Brain microvascular endothelial cell (primary cell): ENCODE measurements at regions not wholly inside any gene's neighbourhood (a gene's known extent, or its start where the extent isn't known, plus 50 kb on each side); places are given as distances from the start of the nearest gene placed in this dataset.

Experiments used
- DNase-seq: peaks from one replicate; pipeline ENCODE4 v3.0.0-alpha.2; 2020
- H3K27ac ChIP-seq: fragments of 250-450 bp; sonication (Bioruptor Pico); 2 replicates; pipeline ENCODE4 v1.5.1; 2020; ENCODE audit warnings: mild to moderate bottlenecking, moderate library complexity
- H3K27me3 ChIP-seq: fragments of 250-450 bp; sonication (Bioruptor Pico); replicated peaks from 2 replicates; pipeline ENCODE4 v1.5.1; 2020; ENCODE audit warnings: mild to moderate bottlenecking
- H3K36me3 ChIP-seq: fragments of 250-450 bp; sonication (Bioruptor Pico); replicated peaks from 2 replicates; pipeline ENCODE4 v1.5.1; 2020; ENCODE audit warnings: mild to moderate bottlenecking
- H3K4me3 ChIP-seq: 2 replicates; pipeline ENCODE4 v1.5.1; 2011; ENCODE audit warnings: low read depth, mild to moderate bottlenecking, control low read depth, low read length, moderate library complexity
- in situ Hi-C: cut with HindIII; loops from 2 replicates; pipeline ENCODE4 v1.10.0; 2017; ENCODE audit warnings: low sequenced_read_pairs, low pct_ligation_motif_present
- TF ChIP-seq, protein P1 (sequence below): IDR thresholded peaks from 2 replicates; pipeline ENCODE4 v1.5.1; 2011; ENCODE audit warnings: low read depth, mild to moderate bottlenecking, moderate library complexity, low read length, control low read depth, inconsistent platforms; ENCODE audit errors: missing control alignments

DNA sequence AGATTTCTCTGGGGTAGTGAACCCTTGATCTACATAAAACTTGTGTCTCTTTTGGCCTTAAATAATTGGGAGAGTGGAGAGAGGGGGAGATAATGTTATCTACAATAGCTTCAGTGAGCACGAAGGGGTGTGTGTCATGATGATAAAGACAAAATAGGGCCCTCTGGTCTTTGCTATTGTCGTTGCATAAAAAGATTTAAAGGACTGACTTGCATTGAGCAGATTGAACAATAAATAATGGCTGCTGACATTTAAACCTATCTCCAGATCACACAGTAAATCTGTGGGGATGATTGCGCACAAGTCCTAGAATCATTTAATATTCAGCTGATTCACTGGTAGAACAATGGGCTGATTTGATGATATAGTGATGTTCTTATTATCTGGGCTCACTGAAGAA lies 71.3 kb upstream of the GAP43 start:
- Histone ChIP-seq H3K27me3 (no peaks in the 10 kb centered on the region), H3K4me3 (no peak overlapping the region), H3K27ac (no peak overlapping the region), H3K36me3 (no peaks in the 10 kb centered on the region)
- TF ChIP-seq, protein P1, sequence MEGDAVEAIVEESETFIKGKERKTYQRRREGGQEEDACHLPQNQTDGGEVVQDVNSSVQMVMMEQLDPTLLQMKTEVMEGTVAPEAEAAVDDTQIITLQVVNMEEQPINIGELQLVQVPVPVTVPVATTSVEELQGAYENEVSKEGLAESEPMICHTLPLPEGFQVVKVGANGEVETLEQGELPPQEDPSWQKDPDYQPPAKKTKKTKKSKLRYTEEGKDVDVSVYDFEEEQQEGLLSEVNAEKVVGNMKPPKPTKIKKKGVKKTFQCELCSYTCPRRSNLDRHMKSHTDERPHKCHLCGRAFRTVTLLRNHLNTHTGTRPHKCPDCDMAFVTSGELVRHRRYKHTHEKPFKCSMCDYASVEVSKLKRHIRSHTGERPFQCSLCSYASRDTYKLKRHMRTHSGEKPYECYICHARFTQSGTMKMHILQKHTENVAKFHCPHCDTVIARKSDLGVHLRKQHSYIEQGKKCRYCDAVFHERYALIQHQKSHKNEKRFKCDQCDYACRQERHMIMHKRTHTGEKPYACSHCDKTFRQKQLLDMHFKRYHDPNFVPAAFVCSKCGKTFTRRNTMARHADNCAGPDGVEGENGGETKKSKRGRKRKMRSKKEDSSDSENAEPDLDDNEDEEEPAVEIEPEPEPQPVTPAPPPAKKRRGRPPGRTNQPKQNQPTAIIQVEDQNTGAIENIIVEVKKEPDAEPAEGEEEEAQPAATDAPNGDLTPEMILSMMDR: no peak
- DNase-seq: no peak
- in situ Hi-C loops: no loop called here

DNA sequence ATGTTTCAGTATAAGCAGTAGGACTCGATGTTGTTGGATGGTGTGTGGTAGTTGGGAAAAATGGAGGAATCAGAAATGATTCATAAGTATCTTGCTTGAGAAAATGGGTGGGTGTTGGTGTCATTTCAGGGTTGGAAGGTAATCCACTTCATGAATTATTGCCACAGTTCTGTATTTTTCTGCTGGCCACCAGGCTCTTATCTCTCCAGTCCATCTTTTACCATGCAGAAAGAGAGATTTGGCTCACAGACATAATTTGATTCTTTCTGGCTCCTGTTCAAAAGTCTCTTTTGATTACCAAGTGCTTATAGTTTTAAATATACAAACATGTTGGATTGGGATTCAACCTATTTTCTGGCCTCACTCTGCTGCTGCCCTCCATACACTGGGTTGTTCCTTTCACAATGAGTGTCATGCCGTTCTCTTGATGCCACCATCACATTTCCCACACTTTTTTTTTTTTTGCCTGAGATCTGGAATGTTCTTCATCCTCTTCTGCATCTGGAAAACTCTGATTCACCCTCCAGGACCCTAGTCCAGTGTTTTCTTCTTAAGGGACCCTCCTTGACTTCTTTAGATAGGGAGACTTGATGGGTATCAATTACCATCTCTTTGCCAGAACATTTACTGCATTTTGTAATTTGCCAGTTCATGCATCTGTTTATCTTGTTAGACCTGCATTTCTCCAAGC lies 69.4 kb upstream of the GAP43 start:
- no peak overlapping the region for H3K27ac ChIP-seq
- H3K27me3 ChIP-seq: no peaks in the 10 kb centered on the region
- DNase-seq: no peak
- H3K4me3 ChIP-seq: no peak overlapping the region
- H3K36me3 ChIP-seq: no peaks in the 10 kb centered on the region
- TF ChIP-seq, protein P1: no peak
- in situ Hi-C loops: no loop called here

DNA sequence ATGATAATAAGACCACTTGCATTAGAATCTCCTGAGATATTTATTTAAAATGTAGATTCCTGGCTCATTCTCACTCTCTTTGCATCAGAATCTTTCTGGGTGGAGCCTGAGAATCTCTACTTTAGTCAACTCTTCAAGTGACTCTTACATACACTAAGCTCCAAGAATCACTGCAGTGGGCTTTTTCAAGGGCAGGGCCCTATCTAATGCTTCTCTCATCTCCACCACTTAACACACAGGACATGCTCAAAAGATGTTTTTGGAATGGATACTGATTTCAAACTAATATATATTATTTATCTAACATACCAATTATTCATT lies 68.9 kb upstream of the GAP43 start:
- Histone ChIP-seq H3K36me3 (no peaks in the 10 kb centered on the region), H3K4me3 (no peak overlapping the region), H3K27ac (no peak overlapping the region), H3K27me3 (no peaks in the 10 kb centered on the region)
- TF ChIP-seq, protein P1: no peak
- in situ Hi-C loops: no loop called here
- DNase-seq: no peak

DNA sequence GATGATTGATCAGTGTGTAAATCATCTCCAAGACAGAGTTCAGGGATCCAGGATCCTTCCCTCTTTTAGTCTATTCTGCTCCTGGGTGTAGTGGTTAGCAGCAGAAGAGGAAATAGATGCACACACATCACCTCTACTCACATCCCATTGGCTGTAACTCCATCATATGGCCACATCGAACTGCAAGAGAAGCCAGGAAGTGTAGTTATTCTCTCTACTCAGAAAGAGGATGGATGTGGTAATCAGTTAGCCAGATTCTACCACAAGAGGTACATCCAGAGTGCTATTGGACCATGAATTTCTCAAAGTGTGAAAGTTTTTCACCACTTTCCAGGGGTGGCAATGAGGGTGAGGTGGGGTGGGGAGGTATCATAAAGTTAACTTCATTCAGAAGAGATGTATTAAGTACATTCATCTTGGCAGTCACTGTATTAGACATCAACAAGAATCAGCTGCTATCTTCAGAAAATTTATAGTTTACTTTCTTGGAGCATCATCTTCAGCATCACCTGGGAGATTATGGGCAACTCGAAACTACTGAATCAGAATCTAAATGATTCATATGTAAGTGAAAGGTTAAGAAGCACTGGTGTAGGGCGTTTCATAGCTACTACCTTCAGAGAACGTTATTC lies 60.6 kb upstream of the GAP43 start:
- TF ChIP-seq, protein P1: no peak
- Histone ChIP-seq H3K36me3 (no peaks in the 10 kb centered on the region), H3K27ac (no peak overlapping the region), H3K27me3 (no peaks in the 10 kb centered on the region), H3K4me3 (no peak overlapping the region)
- no peak for DNase-seq
- in situ Hi-C loops: no loop called here

DNA sequence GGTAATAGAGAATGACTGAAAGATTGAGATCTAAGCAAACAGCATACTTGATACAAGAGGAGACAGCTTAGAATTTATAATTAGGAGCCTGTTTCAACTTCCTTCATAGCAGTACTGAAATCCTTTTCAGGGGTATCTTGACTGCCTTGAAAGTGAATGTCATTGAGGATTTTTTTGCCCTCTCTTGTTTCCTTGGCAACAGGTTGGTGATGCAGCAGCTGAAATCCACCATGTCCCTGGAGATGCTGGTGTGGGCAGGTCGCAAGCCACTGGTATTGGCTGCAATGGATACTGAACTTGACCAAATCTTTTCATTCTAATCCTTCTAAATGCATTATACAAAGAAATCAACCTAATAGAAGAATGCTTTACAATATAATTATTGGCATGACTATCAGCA lies 59.3 kb upstream of the GAP43 start:
- TF ChIP-seq, protein P1: no peak
- Histone ChIP-seq H3K27ac (no peak overlapping the region), H3K27me3 (no peaks in the 10 kb centered on the region), H3K36me3 (no peaks in the 10 kb centered on the region), H3K4me3 (no peak overlapping the region)
- no peak for DNase-seq
- in situ Hi-C loops: no loop called here

DNA sequence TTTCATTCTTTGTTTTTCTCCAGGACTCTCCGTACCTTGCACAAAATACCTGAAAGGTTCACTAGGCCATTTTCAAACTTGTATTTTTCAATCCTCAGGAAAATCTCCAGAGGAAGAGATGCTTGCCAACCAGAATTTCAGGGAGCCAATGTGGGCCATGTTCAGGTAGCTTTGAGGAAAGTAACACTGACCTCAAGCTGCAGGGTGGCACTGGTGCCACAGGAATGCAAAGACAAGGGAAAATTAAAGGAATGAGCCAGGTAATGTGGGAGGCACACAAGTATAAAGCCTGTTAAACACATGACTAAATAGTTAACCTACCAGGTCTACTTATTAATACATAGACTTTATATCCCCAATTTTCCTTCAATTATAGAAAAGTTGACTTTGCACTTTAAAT lies 51.9 kb upstream of the GAP43 start:
- Histone ChIP-seq H3K27me3 (no peaks in the 10 kb centered on the region), H3K36me3 (no peaks in the 10 kb centered on the region), H3K27ac (no peak overlapping the region), H3K4me3 (no peak overlapping the region)
- TF ChIP-seq, protein P1: no peak
- in situ Hi-C loops: no loop called here
- DNase-seq: no peak
